ENCODE measurements at regions not wholly inside any gene's neighbourhood (a gene's known extent, or its start where the extent isn't known, plus 50 kb on each side); places are given as distances from the start of the nearest gene placed in this dataset.

- Histone ChIP-seq H3K27ac (ENCODE audit: low read length) (no peak overlapping the region), H3K4me2 (ENCODE audit: insufficient read depth, low read length) (no peak overlapping the region), H3K9me3 (ENCODE audit: insufficient read depth, low read length, severe bottlenecking) (no peaks in the 10 kb centered on the region), H3K4me1 (ENCODE audit: insufficient read depth, low read length) (no peaks in the 10 kb centered on the region), H3K9ac (ENCODE audit: low read depth, low read length) (no peak overlapping the region), H3K36me3 (ENCODE audit: insufficient read depth, low read length) (no peaks in the 10 kb centered on the region), H3K79me2 (ENCODE audit: insufficient read depth, low read length) (no peaks in the 10 kb centered on the region), H3K4me3 (ENCODE audit: low read depth in 1 of 2, low read length in 2 of 2) (no peak overlapping the region), H2AFZ (ENCODE audit: low read depth, low read length) (no peak overlapping the region), H3K27me3 (ENCODE audit: insufficient read depth, low read length, poor library complexity) (peaks cover 5% of the 10 kb centered on the region), H4K20me1 (ENCODE audit: insufficient read depth, low read length) (no peaks in the 10 kb centered on the region)
- TF ChIP-seq CTCF (IDR thresholded peaks at IDR 0.05; ENCODE audit: borderline replicate concordance, extremely low read depth, low read length, poor library complexity, severe bottlenecking) (no peak), EZH2 (IDR thresholded peaks at IDR 0.05; ENCODE audit: borderline replicate concordance, low read depth, low read length, severe bottlenecking) (no peak)
- ATAC-seq (ENCODE audit: insufficient read depth, low read depth) (no peak), DNase-seq (no peak)
These were observed 172.0 kb upstream of the B3GALT2 start for GRCh38 chr1:193358419-193358818.

GRCh38 chr1:193356249-193356648 lies 169.8 kb upstream of the B3GALT2 start:
- Histone ChIP-seq H3K27me3 (ENCODE audit: insufficient read depth, low read length, poor library complexity) (peaks cover 5% of the 10 kb centered on the region), H3K4me2 (ENCODE audit: insufficient read depth, low read length) (no peak overlapping the region), H3K79me2 (ENCODE audit: insufficient read depth, low read length) (no peaks in the 10 kb centered on the region), H2AFZ (ENCODE audit: low read depth, low read length) (no peak overlapping the region), H3K36me3 (ENCODE audit: insufficient read depth, low read length) (no peaks in the 10 kb centered on the region), H3K9ac (ENCODE audit: low read depth, low read length) (no peak overlapping the region), H3K9me3 (ENCODE audit: insufficient read depth, low read length, severe bottlenecking) (no peaks in the 10 kb centered on the region), H3K4me3 (ENCODE audit: low read depth in 1 of 2, low read length in 2 of 2) (no peak overlapping the region), H4K20me1 (ENCODE audit: insufficient read depth, low read length) (no peaks in the 10 kb centered on the region), H3K4me1 (ENCODE audit: insufficient read depth, low read length) (no peaks in the 10 kb centered on the region), H3K27ac (ENCODE audit: low read length) (no peak overlapping the region)
- ATAC-seq (ENCODE audit: insufficient read depth, low read depth) (no peak), DNase-seq (no peak)
- no peak for TF ChIP-seq EZH2 (IDR thresholded peaks at IDR 0.05; ENCODE audit: borderline replicate concordance, low read depth, low read length, severe bottlenecking)
- TF ChIP-seq CTCF (IDR thresholded peaks at IDR 0.05; ENCODE audit: borderline replicate concordance, extremely low read depth, low read length, poor library complexity, severe bottlenecking): no peak

GRCh38 chr1:193355626-193356025 lies 169.2 kb upstream of the B3GALT2 start:
- TF ChIP-seq CTCF (IDR thresholded peaks at IDR 0.05; ENCODE audit: borderline replicate concordance, extremely low read depth, low read length, poor library complexity, severe bottlenecking) (no peak), EZH2 (IDR thresholded peaks at IDR 0.05; ENCODE audit: borderline replicate concordance, low read depth, low read length, severe bottlenecking) (no peak)
- ATAC-seq (ENCODE audit: insufficient read depth, low read depth) (no peak), DNase-seq (no peak)
- Histone ChIP-seq H3K27me3 (ENCODE audit: insufficient read depth, low read length, poor library complexity) (peaks cover 5% of the 10 kb centered on the region), H3K36me3 (ENCODE audit: insufficient read depth, low read length) (no peaks in the 10 kb centered on the region), H3K9ac (ENCODE audit: low read depth, low read length) (no peak overlapping the region), H3K4me2 (ENCODE audit: insufficient read depth, low read length) (no peak overlapping the region), H3K4me3 (ENCODE audit: low read depth in 1 of 2, low read length in 2 of 2) (no peak overlapping the region), H3K79me2 (ENCODE audit: insufficient read depth, low read length) (no peaks in the 10 kb centered on the region), H3K9me3 (ENCODE audit: insufficient read depth, low read length, severe bottlenecking) (no peaks in the 10 kb centered on the region), H4K20me1 (ENCODE audit: insufficient read depth, low read length) (no peaks in the 10 kb centered on the region), H3K4me1 (ENCODE audit: insufficient read depth, low read length) (no peaks in the 10 kb centered on the region), H3K27ac (ENCODE audit: low read length) (no peak overlapping the region), H2AFZ (ENCODE audit: low read depth, low read length) (no peak overlapping the region)

- Histone ChIP-seq H3K9ac (ENCODE audit: low read depth, low read length) (no peak overlapping the region), H3K27me3 (ENCODE audit: insufficient read depth, low read length, poor library complexity) (peaks cover 5% of the 10 kb centered on the region), H3K4me2 (ENCODE audit: insufficient read depth, low read length) (no peak overlapping the region), H2AFZ (ENCODE audit: low read depth, low read length) (no peak overlapping the region), H3K27ac (ENCODE audit: low read length) (no peak overlapping the region), H3K79me2 (ENCODE audit: insufficient read depth, low read length) (no peaks in the 10 kb centered on the region), H3K4me1 (ENCODE audit: insufficient read depth, low read length) (no peaks in the 10 kb centered on the region), H3K4me3 (ENCODE audit: low read depth in 1 of 2, low read length in 2 of 2) (no peak overlapping the region), H3K36me3 (ENCODE audit: insufficient read depth, low read length) (no peaks in the 10 kb centered on the region), H3K9me3 (ENCODE audit: insufficient read depth, low read length, severe bottlenecking) (no peaks in the 10 kb centered on the region), H4K20me1 (ENCODE audit: insufficient read depth, low read length) (no peaks in the 10 kb centered on the region)
- TF ChIP-seq EZH2 (IDR thresholded peaks at IDR 0.05; ENCODE audit: borderline replicate concordance, low read depth, low read length, severe bottlenecking) (no peak), CTCF (IDR thresholded peaks at IDR 0.05; ENCODE audit: borderline replicate concordance, extremely low read depth, low read length, poor library complexity, severe bottlenecking) (no peak)
- no peak for DNase-seq
- no peak for ATAC-seq (ENCODE audit: insufficient read depth, low read depth)
These were observed 168.8 kb upstream of the B3GALT2 start for GRCh38 chr1:193355178-193355577.
